Amygdala (tissue), 56 donors: ENCODE measurements at regions not wholly inside any gene's neighbourhood (a gene's known extent, or its start where the extent isn't known, plus 50 kb on each side); places are given as distances from the start of the nearest gene placed in this dataset.

Experiments
- DNase-seq, 56 donors: peaks; one replicate each; lab custom pipeline; 2025; lab: John Stamatoyannopoulos, UW

DNA sequence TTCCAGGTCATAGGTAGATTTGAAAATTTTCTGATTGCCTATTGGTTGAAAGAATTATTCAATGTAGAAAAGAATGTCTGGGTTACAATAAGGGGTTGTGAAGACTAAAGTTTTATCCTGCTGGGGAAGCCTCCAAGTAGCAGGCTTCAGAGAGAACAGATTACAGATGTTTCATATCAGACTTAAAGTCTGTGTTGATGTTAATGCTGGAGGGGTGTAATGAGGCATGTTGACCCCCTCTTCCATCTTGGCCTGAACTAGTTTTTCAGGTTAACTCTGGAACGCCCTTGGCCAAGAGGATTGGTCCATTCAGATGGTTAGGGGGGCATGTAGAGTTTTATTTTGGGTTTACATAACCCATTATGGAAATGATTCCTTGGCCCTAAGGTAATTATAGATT lies 356.2 kb downstream of the UTRN start:
- no peak for DNase-seq

DNA sequence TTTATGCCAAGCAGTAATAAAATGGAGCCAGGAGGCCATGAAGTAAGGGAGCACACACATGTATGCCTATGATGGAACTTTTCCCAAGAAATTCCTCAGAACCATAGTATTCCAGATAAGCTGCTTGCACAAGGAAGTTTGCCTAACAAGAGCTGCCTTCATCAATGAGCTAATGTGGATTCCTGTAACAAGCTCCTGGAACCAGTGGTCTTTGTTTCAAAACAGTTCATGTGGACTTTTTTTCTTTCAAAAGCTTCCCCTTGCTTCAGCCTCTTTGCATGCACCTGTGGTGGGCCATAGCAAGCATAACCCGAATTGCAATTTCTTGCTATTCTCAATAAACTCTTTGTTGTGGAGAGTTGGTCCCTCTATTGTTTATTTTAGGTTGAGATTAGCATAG lies 359.6 kb downstream of the UTRN start:
- no peak for DNase-seq

DNA sequence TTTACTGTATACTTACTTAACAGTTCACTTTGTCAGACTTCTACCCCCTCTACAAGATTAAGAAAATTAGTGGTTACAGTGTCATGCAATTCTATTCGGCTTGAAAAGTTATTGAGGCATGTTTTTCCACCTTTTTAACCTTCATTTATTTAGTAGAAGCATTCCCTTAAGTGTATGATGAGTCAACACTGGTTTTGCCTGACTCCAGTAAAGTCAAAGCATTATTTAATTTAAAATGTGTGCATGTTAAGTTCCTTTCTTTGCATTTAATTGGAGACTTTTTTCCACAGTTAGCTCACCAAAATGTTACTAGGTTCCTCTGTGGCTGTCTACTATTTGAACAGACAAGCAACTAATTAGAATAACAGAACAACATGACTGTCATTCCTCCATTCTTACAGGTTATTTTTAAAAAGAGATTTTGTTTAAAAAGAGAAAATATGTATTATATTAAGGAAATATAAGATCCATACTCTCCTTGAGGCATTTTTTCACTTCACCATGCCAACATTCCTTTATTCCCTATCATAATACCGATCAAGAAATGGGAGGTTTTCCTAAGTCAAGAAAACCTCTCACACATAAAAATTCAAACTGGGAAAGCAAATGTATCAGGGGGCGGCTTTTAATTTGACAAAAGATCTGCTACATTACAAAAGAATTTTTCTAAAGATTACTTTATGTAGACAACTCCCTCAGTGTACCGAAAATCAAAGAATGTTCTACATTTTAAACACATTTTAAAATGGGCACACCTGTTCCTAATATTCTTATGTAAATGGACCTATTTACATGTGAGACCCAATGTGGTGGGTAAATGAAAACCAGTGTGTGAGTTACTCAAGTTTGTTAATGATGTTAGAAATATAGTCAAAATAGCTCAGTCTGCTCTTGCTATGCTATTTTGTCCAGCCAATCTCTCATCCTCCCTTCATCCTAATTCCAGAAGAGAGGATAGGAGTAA lies 361.2 kb downstream of the UTRN start:
- no peak for DNase-seq

DNA sequence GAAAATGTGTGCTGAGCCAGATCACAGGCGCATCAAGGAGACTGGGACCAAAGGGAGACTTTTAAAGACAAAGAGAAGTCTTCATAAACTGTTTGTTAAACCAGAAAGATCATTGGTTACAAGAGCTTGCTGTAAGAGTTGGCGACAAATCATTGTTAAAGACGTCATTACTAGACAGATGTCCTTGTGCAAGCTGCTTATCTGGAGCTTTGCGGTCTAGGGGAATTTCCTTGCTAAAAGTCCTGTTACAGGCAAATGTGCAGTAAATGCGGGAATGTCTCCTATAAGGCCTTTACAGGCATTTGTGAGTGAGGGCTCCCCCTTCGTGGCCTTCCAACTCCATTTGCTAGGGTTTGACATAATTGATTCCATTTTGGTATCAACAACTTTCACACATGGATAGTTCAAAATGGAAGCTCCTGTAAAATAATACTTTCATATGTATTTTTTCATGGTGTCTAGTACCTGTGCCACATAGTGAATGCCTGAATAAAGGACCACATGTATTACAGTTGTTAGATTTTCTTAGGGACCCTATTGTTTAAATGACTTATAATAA lies 362.4 kb downstream of the UTRN start:
- no peak for DNase-seq

DNA sequence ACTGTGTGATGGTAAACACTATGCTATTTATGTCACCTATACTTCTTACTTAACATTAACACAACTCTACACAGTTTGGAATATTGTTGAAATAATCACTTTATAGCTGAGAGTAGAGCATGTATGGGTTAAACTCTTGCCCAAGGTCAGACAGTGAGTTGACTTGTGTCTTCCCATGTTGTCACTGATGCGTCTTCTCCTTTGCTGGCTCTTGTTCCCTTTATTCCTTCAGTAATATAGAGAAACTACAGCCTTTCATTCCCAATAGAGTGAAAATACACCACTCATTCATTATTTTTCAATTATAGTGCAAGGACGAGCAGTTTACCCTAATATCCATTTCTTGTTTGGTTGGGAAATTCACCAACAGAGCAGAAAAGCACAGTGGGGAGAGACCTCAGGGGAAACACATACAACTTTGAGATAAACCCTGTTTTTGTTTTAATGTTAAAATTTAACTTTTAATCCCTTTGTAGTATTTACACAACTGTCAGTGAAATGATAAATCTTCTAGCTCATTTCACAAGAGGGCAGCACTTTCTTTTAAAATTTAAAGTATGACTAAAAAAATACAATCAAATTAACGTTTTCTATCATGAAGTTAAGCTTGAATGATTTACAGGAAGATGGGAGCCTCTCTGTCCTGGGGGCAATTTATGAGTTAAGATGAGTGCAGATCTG lies 363.0 kb downstream of the UTRN start:
- DNase-seq, result no peak

DNA sequence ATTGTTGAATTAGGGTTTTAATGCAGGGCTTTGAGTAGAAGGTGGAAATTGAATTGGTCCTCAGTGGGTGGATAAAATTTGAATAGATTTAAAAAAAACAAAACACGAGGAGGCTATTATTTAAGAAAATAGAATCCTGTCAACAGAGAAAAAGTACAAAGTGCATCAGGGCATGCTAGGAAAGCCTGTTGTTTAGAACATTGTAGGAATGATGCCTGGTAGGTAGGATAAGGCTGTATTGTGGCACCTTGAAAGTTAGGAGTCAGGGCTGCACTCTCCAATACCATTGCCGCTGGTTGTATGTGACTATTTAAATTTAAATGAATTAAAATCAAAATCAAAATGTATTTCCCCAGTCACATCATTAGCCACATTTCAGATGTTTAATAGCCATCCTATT lies 363.9 kb downstream of the UTRN start:
- DNase-seq, result no peak

DNA sequence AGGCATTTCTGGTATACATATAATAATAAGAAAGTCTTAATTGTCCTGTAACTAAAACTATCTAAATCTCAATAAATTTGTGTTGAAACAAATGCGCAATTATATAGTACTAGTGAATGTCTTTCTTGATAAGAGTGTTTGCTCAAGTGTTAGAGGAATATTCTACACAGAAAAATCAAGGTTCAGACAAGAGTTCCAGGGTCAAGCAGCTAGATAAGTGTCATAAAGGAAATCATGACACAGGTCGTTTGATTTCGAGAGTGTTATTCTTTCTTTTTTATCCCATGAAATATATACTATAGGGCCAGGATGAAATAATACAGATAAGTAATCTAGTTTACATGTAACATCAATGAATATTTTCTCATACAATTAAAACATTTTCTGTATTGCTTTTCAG lies 366.1 kb downstream of the UTRN start:
- DNase-seq, result no peak

DNA sequence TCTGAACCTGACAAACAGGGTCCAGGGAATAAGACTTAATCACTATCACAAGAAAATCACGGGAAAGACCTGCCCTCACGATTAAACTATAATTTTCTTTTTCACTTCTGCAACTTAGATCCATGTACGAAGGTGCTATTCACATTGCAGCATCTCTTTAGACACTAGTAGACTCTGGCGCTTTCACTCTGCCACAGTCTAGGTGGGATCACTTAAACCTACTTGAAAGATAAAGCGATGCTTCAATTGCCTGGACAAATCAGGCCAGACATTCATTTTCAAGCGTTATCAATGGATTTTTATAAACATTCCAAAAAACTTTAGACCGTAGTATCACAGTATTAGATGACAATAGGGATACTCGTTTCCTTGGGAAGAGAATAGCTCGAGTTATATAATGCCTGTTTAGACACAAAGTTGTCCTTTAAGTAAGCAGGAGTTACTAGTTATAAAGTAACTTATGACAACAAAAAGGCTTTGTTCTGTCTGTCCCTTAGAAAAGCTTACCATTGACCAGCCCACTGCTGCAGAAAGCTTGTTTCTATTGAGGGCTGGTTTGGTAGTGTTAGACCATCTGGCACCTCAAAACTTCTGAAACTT lies 367.3 kb downstream of the UTRN start:
- DNase-seq, result no peak

DNA sequence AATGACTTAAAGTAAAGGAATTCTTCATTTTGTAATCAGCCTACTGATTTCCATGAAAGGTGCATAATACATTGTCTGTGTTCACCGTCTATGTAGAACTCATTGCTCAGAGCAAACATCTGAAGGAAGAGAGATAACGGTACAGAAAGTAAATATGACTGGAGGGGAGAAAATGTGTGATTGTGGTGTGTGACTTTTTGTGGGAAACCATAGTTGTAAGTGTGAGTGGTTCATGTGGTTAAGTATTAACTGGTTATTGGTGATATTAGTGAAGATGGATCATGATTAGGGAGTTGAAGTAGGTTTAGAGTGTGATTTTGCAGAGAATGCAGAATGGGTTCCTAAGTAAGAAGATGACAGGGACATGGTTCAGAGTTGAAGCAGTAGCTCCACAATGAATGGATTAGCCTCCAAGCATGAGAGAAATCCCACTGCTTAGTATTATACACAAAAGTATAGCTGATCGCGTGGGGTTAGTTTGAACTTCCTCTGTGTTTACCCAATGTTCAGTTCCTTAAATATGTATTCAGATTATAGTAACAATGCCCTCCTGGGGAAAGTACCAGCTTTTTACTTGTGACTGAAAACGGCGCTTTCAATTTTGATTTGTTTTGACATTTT lies 368.9 kb downstream of the UTRN start:
- DNase-seq, result no peak

DNA sequence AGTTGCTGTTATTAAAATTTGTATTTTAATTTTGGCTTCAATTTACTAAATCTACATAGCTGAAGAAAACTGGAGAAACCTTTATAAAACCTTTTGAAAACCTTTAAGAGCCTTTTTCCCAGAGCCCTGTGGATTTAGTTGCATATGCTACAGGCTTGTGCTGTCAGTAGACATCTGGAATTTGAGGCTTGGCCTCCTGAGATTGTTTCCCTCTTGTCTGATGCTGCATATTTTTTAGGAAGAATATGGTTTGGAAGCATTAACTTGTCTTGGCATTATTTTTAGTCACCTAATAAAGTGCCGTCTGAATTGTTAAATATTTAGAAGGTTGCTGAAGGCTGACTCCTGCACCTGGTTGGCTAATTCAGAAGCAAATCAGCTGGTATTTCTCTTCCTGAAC lies 369.4 kb downstream of the UTRN start:
- DNase-seq, result no peak

DNA sequence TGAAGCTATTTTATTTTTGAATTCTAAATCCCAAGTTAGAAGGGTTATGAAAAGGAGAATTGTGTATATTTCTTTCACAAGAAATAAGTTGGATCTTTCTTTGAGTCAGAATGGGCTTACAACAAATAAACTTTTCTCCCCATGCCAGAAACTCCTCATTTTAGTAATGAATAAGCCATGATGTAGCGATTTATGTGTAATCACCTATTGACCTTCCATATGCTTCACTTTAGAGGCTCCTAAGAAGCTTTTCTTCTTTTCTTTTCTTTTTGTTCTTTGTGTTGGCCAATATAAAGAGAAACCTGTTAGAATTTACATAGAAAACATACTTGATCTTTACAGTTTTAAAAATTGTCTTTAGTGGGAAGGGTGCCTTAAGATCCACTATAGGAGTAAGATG lies 370.2 kb downstream of the UTRN start:
- no peak for DNase-seq

DNA sequence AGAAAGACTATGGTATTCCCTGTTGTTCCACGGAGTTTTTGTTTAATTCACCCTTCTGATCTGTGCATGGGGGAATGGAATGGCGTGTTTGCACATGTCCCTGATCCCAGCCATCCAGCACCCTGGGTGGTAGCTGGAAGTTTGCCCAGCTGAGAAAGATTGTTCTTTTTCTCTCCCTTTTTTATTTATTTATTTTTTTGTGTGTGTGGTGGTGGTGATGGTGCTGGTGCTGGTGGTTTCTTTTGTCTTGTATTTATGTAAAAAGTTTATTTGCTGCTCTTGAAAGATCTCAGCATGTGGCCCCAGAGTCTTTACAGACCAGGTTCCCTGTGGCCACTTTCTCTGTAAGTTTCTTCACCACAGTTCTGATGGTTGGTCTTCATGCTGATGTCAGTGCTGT lies 372.6 kb downstream of the UTRN start:
- DNase-seq, result no peak

DNA sequence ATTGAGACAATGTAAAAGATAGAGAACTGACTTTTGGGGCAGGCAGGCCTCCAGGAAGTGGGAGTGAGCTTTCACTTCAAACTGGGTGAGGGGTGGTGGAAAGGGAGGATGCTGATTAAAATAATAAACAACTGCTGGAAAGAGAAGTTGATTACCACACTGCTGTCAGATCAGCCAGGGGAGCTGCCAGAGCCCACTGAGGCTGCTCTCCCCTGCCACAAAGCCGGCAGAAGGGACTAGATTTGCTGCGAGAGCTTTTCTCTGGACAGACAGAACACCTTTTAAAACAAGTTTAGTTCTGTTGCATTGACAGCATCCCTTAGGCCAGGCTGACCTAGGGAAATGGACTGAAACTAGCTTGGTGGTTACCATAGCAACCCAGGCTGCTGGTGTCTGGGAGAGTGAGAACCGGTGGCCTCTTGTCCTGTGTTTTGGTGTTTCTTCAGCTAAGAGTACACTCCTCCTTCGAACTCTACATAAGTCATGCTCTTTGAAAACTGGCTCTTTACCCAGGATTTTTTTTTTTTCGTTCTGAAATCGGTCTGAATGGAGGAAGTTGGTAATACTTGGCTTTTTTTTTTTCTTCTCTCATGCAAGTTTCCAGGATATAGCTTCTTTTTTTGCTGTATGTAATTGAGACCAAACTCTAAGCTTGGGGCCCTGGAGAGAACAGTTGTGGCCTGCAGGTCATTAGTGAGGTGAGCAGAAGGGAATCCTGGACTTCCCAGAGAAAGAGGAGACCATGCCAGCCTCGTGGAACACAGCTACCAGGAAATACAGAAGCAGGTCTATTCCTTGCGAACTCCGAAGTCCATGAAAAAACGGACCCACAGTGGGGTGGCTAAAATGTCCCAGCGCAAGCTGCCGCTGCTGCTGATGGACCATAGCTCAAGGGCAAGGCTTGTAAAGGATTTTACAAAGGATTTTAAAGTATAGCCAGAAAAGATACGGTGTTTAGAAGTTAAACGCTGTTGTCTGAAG lies 374.4 kb downstream of the UTRN start:
- DNase-seq, result peak in 1 of 56 donors; percentile 0

DNA sequence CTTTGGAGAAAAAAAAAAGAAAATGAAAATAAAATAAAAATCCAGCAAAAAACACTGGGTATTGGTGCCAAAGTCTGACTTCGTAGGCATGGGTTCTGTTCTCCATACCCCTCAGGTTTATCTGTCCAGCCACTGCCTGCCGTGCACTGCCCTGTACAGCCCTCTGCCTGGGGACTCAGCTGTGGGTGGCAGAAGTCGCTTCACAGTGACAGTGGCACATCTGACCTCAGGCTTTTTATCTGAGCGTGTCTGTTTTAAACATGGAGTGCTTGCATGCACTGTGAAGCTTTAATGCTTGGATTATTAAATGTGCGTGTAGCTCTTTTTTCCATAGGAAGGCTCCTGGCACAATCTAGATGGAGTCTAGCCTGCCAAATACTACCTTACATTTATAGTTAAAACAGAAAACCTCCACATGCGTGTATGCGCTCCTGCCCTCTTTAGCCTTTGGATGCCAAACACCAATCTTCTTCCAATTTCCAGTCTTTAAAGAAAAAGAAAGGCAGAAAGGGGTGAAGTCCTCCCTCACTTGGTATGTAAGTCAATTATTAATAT lies 375.5 kb downstream of the UTRN start:
- no peak for DNase-seq

DNA sequence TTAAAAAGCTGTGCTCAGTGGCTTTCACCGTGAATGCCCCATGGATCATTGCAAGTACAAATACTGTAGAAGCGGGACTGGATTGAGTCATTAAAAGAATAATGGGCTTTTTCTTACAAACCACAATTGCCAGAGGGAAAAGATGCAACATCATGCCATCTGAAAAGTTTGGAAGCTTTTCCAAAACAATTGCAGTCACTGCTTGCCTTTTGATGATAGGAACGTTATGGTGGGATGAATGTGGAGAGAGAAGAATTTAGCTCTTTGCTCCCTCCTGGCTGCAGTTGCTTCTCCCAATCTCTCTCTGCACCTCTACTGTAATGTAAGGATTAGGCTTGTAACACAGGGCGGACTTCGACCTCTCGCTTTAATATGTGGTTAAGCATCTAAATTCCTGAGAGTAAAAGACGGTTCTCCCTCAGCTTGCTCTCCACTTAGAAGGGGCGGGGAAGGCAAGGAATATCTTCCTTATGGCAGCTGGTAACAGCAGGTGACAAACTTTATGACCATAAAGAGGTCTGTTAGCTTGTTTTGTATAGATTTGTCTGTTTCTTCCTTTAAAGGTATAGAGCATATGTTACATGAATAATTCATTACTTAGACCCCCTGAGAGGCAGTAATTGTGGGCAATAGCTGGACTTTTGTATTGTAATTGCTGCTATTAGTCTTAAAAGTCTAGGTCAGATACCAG lies 376.1 kb downstream of the UTRN start:
- DNase-seq, result no peak

DNA sequence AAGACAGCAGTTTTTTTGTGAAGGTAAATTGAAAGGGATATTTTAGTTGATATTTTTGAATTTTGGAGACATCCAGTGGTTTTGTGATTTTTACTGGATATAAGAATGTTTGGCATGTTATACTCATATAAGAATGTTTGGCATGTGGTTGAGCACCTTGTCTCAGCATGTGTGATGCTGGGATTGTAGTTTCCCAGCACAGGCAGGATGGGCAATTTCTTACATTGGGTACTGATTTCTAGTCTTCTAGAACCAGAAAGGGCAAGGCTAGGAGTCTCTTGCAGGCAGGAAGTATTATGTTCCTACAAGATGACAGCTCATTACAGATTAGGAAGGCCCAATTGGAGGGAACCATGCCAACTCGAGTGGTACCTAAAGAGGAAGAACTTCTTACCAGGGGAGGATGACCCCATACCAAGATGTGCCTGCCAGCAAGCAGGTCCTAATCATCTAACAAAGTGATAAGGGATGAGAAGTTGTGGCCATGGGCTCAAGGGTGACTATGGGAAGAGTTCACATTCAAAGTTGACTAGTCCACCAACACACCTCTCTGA lies 377.8 kb downstream of the UTRN start:
- DNase-seq, result no peak

DNA sequence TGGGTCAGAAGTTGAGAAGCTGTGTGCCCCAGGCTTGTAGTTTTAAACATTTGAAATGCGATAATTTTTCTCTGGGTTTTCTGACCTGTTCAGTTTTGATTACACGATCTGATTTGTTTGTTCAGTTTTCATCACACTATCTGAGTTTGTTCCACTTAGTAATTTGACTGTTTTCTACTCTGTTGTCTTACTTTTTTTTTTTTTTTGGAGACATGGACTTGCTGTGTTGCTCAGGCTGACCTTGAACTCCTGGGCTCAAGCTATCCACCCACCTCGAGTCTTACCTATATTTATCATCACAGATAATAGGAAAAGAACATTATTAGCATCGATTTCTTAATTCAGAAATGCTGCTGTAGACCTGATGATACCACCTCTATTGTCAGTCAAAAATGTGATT lies 379.1 kb downstream of the UTRN start:
- no peak for DNase-seq

DNA sequence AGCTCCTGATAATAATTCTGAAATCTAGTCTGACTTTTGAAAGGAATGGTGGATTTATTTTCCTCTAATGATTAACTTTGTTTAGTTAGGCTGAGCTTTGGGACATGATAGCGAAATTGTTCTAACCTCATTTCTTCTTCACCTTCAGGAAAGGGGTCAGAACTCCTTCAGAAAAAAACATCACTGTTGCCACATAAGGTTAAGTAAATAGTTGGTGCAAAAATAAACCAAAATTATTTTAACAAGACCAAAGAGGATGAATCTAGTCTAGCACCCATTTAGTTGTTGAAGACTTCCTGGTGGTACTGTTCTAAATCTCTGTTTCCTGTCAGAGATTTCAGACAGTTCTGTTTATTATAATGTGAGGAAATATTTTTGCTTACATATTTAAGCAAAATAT lies 379.8 kb downstream of the UTRN start:
- no peak for DNase-seq
